GM21717 (cell line): ENCODE measurements at regions not wholly inside any gene's neighbourhood (a gene's known extent, or its start where the extent isn't known, plus 50 kb on each side); places are given as distances from the start of the nearest gene placed in this dataset.
"Not testable (repeated sequence)": the region's sequence is repeated elsewhere in the genome, so short reads cannot be mapped to it uniquely, and the experiment has no call there.

Experiments used
- ATAC-seq: cut with Tn5 transposase; IDR thresholded peaks from one replicate; pipeline ENCODE4 v1.9.1; 2021; ENCODE audit warnings: mild to moderate bottlenecking, moderate library complexity; ENCODE audit not compliant: unreplicated experiment

GRCh38 chr13:109333893-109334651 lies 452.3 kb downstream of the IRS2 start:
- no peak for ATAC-seq

GRCh38 chr13:109332506-109333499 lies 453.6 kb downstream of the IRS2 start:
- ATAC-seq: no peak

GRCh38 chr13:109331898-109332297 lies 454.5 kb downstream of the IRS2 start:
- no peak for ATAC-seq

GRCh38 chr13:109331011-109331433 lies 455.4 kb downstream of the IRS2 start:
- ATAC-seq: no peak

- ATAC-seq: no peak
These were observed 456.3 kb downstream of the IRS2 start for GRCh38 chr13:109330123-109330522.

GRCh38 chr13:109329175-109329574 lies 457.2 kb downstream of the IRS2 start:
- ATAC-seq: no peak

- ATAC-seq: no peak
These were observed 459.8 kb downstream of the IRS2 start for GRCh38 chr13:109326601-109327000.

GRCh38 chr13:109323338-109323737 lies 463.0 kb downstream of the IRS2 start:
- ATAC-seq: no peak

GRCh38 chr13:109318945-109319590 lies 467.3 kb downstream of the IRS2 start:
- no peak for ATAC-seq

- no peak for ATAC-seq
These were observed 470.9 kb downstream of the IRS2 start for GRCh38 chr13:109315481-109315880.

GRCh38 chr13:109314101-109314500 lies 472.3 kb downstream of the IRS2 start:
- no peak for ATAC-seq

- no peak for ATAC-seq
These were observed 474.0 kb downstream of the IRS2 start for GRCh38 chr13:109312399-109312798.

- not testable (repeated sequence) for ATAC-seq
These were observed 474.9 kb downstream of the IRS2 start for GRCh38 chr13:109311431-109311976.

- no peak for ATAC-seq
These were observed 476.6 kb downstream of the IRS2 start for GRCh38 chr13:109309625-109310363.

- no peak for ATAC-seq
These were observed 479.4 kb downstream of the IRS2 start for GRCh38 chr13:109307027-109307426.

- ATAC-seq: no peak
These were observed 484.7 kb downstream of the IRS2 start for GRCh38 chr13:109301726-109302125.

- ATAC-seq: no peak
These were observed 485.1 kb downstream of the IRS2 start for GRCh38 chr13:109301276-109301675.

- ATAC-seq: no peak
These were observed 488.8 kb downstream of the IRS2 start for GRCh38 chr13:109297628-109298027.

- no peak for ATAC-seq
These were observed 493.2 kb downstream of the IRS2 start for GRCh38 chr13:109293166-109293565.

- no peak for ATAC-seq
These were observed 498.2 kb downstream of the IRS2 start for GRCh38 chr13:109288151-109288709.
